CD4-positive, CD25-positive, alpha-beta regulatory T cell (primary cell): ENCODE measurements at regions not wholly inside any gene's neighbourhood (a gene's known extent, or its start where the extent isn't known, plus 50 kb on each side); places are given as distances from the start of the nearest gene placed in this dataset.
"Not testable (repeated sequence)": the region's sequence is repeated elsewhere in the genome, so short reads cannot be mapped to it uniquely, and the experiment has no call there.

Experiments
- ATAC-seq, 2 donors: fragments of 150-1000 bp; cut with Tn5 transposase; one replicate each; pipeline ENCODE4 v1.10.0; 2021; ENCODE audit warnings: low read depth in 2 of 2, moderate number of reproducible peaks in 2 of 2, moderate library complexity in 1 of 2
- DNase-seq, 3 donors: peaks; one replicate each; pipeline versions ENCODE4 v3.0.0 to v3.0.0-alpha.2; 2012 to 2022; ENCODE audit warnings: mixed read lengths in 1 of 3
- H3K27ac ChIP-seq: one replicate; pipeline ENCODE4 v1.7.0; 2013; ENCODE audit warnings: mild to moderate bottlenecking, low read length; ENCODE audit not compliant: insufficient read depth, poor library complexity, severe bottlenecking
- H3K27me3 ChIP-seq: one replicate; pipeline ENCODE4 v1.7.0; 2013; ENCODE audit warnings: low read length; ENCODE audit not compliant: control insufficient read depth, insufficient read depth
- H3K36me3 ChIP-seq: one replicate; pipeline ENCODE4 v1.7.0; 2013; ENCODE audit warnings: mild to moderate bottlenecking, low read length, moderate library complexity; ENCODE audit not compliant: control insufficient read depth, insufficient read depth
- H3K4me1 ChIP-seq: 2 replicates; pipeline ENCODE4 v1.7.0; 2013; ENCODE audit warnings: mild to moderate bottlenecking, low read length; ENCODE audit not compliant: insufficient read depth, control insufficient read depth, poor library complexity, severe bottlenecking
- H3K4me3 ChIP-seq: one replicate; pipeline ENCODE4 v1.7.0; 2013; ENCODE audit warnings: low read depth, mild to moderate bottlenecking, low read length, moderate library complexity
- H3K9me3 ChIP-seq, 2 experiments: 1 replicate in 1 of 2; 2 replicates in 1 of 2; pipeline ENCODE4 v1.7.0; 2013; ENCODE audit warnings: low read length in 2 of 2, mild to moderate bottlenecking in 1 of 2, moderate library complexity in 1 of 2; ENCODE audit not compliant: control insufficient read depth in 2 of 2
- H3K27ac Mint-ChIP-seq, 3 donors: one replicate each; pipeline ENCODE4 v1.8.0; 2020 to 2022; ENCODE audit warnings: mild to moderate bottlenecking in 3 of 3, mixed read lengths in 3 of 3, moderate library complexity in 2 of 3
- H3K27me3 Mint-ChIP-seq: one replicate; pipeline ENCODE4 v1.8.0; 2022; ENCODE audit warnings: mild to moderate bottlenecking, mixed read lengths
- H3K36me3 Mint-ChIP-seq: one replicate; pipeline ENCODE4 v1.8.0; 2020; ENCODE audit warnings: mixed read lengths
- H3K4me1 Mint-ChIP-seq, 4 donors: one replicate each; pipeline ENCODE4 v1.8.0; 2020 to 2022; ENCODE audit warnings: mixed read lengths in 4 of 4, mild to moderate bottlenecking in 1 of 4
- H3K4me3 Mint-ChIP-seq, 4 donors: one replicate each; pipeline ENCODE4 v1.8.0; 2020 to 2022; ENCODE audit warnings: mild to moderate bottlenecking in 4 of 4, mixed read lengths in 4 of 4, moderate library complexity in 3 of 4
- H3K9me3 Mint-ChIP-seq, 7 donors: one replicate each; pipeline ENCODE4 v1.8.0; 2020 to 2022; ENCODE audit warnings: mixed read lengths in 7 of 7, mild to moderate bottlenecking in 3 of 7, moderate library complexity in 2 of 7

- Mint-ChIP-seq H3K27ac (no peak overlapping the region), H3K4me1 (no peaks in the 10 kb centered on the region), H3K36me3 (no peaks in the 10 kb centered on the region), H3K9me3 (peaks cover 0 to 2% (median 1%) of the 10 kb centered on the region in 7 donors), H3K27me3 (no peaks in the 10 kb centered on the region), H3K4me3 (no peak overlapping the region)
- H3K9me3 ChIP-seq: no peaks in the 10 kb centered on the region
- no peak for ATAC-seq
- H3K27me3 ChIP-seq: no peaks in the 10 kb centered on the region
- no peaks in the 10 kb centered on the region for H3K4me1 ChIP-seq
- no peaks in the 10 kb centered on the region for H3K36me3 ChIP-seq
- no peak overlapping the region for H3K4me3 ChIP-seq
- no peak for DNase-seq
- no peak overlapping the region for H3K27ac ChIP-seq
Measured at GRCh38 chr16:75947626-75948239, 221.4 kb upstream of the CPHXL start.

- H3K9me3 ChIP-seq: no peaks in the 10 kb centered on the region
- no peaks in the 10 kb centered on the region for H3K4me1 ChIP-seq
- Mint-ChIP-seq H3K4me3 (no peak overlapping the region), H3K4me1 (no peaks in the 10 kb centered on the region), H3K9me3 (peaks cover 0 to 1% (median 0%) of the 10 kb centered on the region in 7 donors), H3K27ac (no peak overlapping the region), H3K36me3 (no peaks in the 10 kb centered on the region), H3K27me3 (no peaks in the 10 kb centered on the region)
- no peak overlapping the region for H3K4me3 ChIP-seq
- no peak for DNase-seq
- ATAC-seq: no peak
- H3K36me3 ChIP-seq: no peaks in the 10 kb centered on the region
- no peaks in the 10 kb centered on the region for H3K27me3 ChIP-seq
- no peak overlapping the region for H3K27ac ChIP-seq
Measured at GRCh38 chr16:75948441-75948840, 222.2 kb upstream of the CPHXL start.

- H3K9me3 Mint-ChIP-seq: peaks cover 0 to 1% (median 0%) of the 10 kb centered on the region in 7 donors
- no peaks in the 10 kb centered on the region for H3K36me3 Mint-ChIP-seq
- Histone ChIP-seq H3K4me3 (no peak overlapping the region), H3K36me3 (no peaks in the 10 kb centered on the region), H3K4me1 (no peaks in the 10 kb centered on the region), H3K9me3 (no peaks in the 10 kb centered on the region), H3K27ac (no peak overlapping the region), H3K27me3 (no peaks in the 10 kb centered on the region)
- no peak overlapping the region for H3K4me3 Mint-ChIP-seq
- H3K4me1 Mint-ChIP-seq: no peaks in the 10 kb centered on the region
- H3K27me3 Mint-ChIP-seq: no peaks in the 10 kb centered on the region
- DNase-seq (no peak), ATAC-seq (no peak)
- H3K27ac Mint-ChIP-seq: no peak overlapping the region
Measured at GRCh38 chr16:75948886-75949285, 222.6 kb upstream of the CPHXL start.

GRCh38 chr16:75952124-75952523 lies 225.8 kb upstream of the CPHXL start:
- no peaks in the 10 kb centered on the region for H3K36me3 Mint-ChIP-seq
- Histone ChIP-seq H3K27me3 (no peaks in the 10 kb centered on the region), H3K4me3 (no peak overlapping the region), H3K27ac (no peak overlapping the region), H3K36me3 (no peaks in the 10 kb centered on the region), H3K9me3 (no peaks in the 10 kb centered on the region), H3K4me1 (no peaks in the 10 kb centered on the region)
- ATAC-seq: no peak
- H3K9me3 Mint-ChIP-seq: peaks cover 0 to 1% (median 0%) of the 10 kb centered on the region in 7 donors
- no peaks in the 10 kb centered on the region for H3K4me1 Mint-ChIP-seq
- no peak overlapping the region for H3K4me3 Mint-ChIP-seq
- no peak for DNase-seq
- no peak overlapping the region for H3K27ac Mint-ChIP-seq
- no peaks in the 10 kb centered on the region for H3K27me3 Mint-ChIP-seq

GRCh38 chr16:75957870-75958269 lies 231.6 kb upstream of the CPHXL start:
- Mint-ChIP-seq H3K9me3 (peaks cover 0 to 14% (median 0%) of the 10 kb centered on the region in 7 donors), H3K27ac (no peak overlapping the region), H3K36me3 (no peaks in the 10 kb centered on the region), H3K4me3 (no peak overlapping the region), H3K27me3 (no peaks in the 10 kb centered on the region), H3K4me1 (no peaks in the 10 kb centered on the region)
- Histone ChIP-seq H3K4me3 (no peak overlapping the region), H3K36me3 (no peaks in the 10 kb centered on the region), H3K9me3 (no peaks in the 10 kb centered on the region), H3K27me3 (no peaks in the 10 kb centered on the region), H3K27ac (no peak overlapping the region), H3K4me1 (no peaks in the 10 kb centered on the region)
- no peak for ATAC-seq
- no peak for DNase-seq

- Mint-ChIP-seq H3K27me3 (no peaks in the 10 kb centered on the region), H3K9me3 (peaks cover 0 to 5% (median 0%) of the 10 kb centered on the region in 7 donors), H3K4me3 (no peak overlapping the region), H3K27ac (no peak overlapping the region), H3K4me1 (no peaks in the 10 kb centered on the region), H3K36me3 (no peaks in the 10 kb centered on the region)
- Histone ChIP-seq H3K36me3 (no peaks in the 10 kb centered on the region), H3K4me3 (no peak overlapping the region), H3K4me1 (no peaks in the 10 kb centered on the region), H3K9me3 (no peaks in the 10 kb centered on the region), H3K27ac (no peak overlapping the region), H3K27me3 (no peaks in the 10 kb centered on the region)
- ATAC-seq (no peak), DNase-seq (no peak)
Measured at GRCh38 chr16:75965504-75966374, 239.4 kb upstream of the CPHXL start.

GRCh38 chr16:75969120-75969519 lies 242.8 kb upstream of the CPHXL start:
- not testable (repeated sequence) for H3K4me1 ChIP-seq, ATAC-seq, H3K27ac Mint-ChIP-seq, H3K4me3 Mint-ChIP-seq, H3K9me3 ChIP-seq, H3K27ac ChIP-seq, H3K27me3 ChIP-seq, DNase-seq, H3K4me3 ChIP-seq, H3K9me3 Mint-ChIP-seq, H3K36me3 ChIP-seq, H3K36me3 Mint-ChIP-seq, H3K27me3 Mint-ChIP-seq, H3K4me1 Mint-ChIP-seq

GRCh38 chr16:75971334-75971733 lies 245.0 kb upstream of the CPHXL start:
- H3K9me3 ChIP-seq: no peaks in the 10 kb centered on the region
- H3K27me3 ChIP-seq: no peaks in the 10 kb centered on the region
- no peaks in the 10 kb centered on the region for H3K36me3 ChIP-seq
- ATAC-seq (no peak), DNase-seq (no peak)
- no peaks in the 10 kb centered on the region for H3K36me3 Mint-ChIP-seq
- no peaks in the 10 kb centered on the region for H3K9me3 Mint-ChIP-seq
- no peaks in the 10 kb centered on the region for H3K4me1 Mint-ChIP-seq
- no peak overlapping the region for H3K27ac Mint-ChIP-seq
- H3K27ac ChIP-seq: no peak overlapping the region
- no peaks in the 10 kb centered on the region for H3K27me3 Mint-ChIP-seq
- H3K4me3 ChIP-seq: no peak overlapping the region
- H3K4me1 ChIP-seq: no peaks in the 10 kb centered on the region
- no peak overlapping the region for H3K4me3 Mint-ChIP-seq
